HT-29 (cell line): ENCODE measurements at regions not wholly inside any gene's neighbourhood (a gene's known extent, or its start where the extent isn't known, plus 50 kb on each side); places are given as distances from the start of the nearest gene placed in this dataset.

Experiments
- DNase-seq: peaks from one replicate; pipeline ENCODE4 v3.0.0-alpha.2; 2015; ENCODE audit warnings: low spot score

DNA sequence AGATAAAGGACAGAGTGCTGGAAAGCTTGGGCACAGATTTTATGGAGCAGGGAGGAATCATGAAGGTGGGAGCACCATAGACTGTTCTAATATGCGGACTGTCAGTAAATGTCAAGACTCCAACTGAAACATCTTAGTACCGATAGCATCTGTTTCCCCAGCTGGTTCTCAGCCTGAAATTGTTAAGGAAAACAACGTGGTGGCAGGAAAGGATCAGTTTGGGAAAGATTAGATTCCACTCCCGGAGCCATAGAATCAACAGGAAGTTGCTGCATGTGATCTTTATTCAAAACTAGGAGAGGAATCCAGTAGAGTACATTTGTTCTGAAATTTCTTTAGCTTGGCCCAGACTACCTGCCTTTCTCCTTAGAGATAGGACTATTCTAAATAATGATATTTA is 559.1 kb downstream of the CSNK1G3 start:
- no peak for DNase-seq

DNA sequence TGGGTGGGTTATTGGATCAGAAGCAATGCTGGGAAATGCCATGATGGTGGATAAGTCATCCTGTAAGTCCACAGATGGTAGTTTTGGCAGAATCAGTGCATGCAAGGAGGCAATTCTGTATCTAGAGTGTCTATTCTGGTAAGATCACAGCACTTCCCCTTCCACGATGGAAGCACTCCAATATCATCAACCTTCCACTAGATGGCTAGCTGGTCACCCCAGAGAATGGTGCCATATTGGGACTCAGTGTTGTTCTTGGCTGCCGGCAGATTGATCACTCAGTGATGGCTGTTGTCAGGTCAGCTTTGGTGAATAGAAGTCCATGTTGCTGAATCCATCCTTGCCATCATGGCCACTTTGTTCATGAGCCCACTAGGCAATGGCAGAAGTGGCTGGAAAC is 553.5 kb downstream of the CSNK1G3 start:
- no peak for DNase-seq

DNA sequence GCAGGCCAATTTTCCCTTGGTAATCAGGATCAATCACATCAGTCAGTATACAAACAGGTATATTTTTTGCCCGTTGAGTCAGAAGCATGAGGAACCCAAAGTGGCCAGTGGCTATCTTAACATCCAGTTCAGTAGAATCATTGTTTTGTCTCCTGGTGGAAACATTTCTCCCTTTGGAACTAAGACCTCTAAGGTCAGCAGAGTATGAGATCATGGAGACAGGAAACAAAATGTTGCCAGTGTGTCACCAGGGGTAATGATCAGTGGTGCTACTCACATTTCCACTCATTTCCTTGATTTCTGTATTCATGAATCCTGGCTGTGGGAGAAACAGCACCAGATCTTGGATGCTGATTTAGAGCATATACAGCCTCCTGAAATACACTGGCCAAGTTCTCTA is 553.0 kb downstream of the CSNK1G3 start:
- no peak for DNase-seq

DNA sequence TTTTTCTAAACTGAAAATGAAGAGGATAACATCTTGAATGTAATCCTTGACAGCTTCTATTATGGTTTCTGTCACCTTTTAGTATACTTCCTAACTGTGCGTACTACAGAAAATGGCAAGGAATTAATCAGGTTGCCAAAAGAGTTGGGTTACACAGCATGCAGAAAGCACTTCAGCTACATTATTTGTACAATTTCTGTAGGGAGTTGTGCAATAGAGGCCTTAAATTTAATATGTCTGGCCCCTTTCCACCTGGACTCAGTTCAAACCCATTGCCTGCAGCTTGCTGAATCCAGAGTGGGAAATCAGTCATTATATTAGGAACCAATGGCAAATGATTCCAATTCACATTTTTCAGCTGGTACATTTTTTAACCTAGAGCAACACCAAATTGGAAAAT is 549.7 kb downstream of the CSNK1G3 start:
- no peak for DNase-seq

DNA sequence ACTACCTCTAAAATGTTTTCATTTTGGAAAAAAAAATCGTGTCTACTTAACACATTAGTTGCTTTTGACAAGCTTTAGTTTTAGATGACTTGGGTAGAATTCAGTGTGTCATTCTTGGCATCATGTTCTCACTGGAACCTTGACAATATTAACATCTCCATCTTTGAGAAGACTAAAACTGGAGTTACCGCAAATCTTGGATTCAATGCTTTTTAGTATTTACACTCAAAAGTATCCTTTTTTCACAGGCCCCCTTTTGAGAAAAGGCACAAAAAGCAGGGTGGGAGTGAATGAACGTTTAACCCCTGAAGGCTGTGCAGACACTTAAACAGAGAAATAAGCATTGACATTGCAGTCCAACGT is 549.1 kb downstream of the CSNK1G3 start:
- no peak for DNase-seq

DNA sequence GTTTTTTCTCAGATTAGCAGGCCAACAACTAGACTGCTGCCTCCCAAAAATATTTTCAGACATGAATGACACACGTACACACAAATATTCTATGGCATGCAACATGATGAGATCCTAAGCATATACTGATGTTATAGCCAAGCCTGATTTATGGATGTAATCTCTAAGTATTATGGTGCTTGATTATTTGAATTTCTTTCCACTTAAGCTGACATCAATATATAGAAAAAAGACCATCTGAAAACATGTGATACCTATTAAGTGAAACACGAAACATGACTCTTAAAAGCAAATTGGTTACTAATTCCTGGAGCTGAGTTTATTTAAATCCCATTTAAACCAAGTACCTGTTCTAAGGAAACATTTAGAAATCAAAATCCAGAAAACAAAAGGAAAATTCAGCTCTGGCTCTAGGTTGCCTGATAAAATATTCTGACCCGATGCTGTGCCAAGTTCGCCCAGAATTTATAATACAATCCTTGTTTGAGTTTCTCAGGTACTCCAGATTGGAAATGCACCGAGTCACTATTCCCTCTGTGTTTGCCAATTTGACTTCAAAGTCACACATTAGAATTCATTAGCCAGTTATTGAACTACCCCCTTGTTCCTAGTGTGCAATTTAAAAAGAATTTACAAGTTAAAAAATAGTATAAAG is 548.6 kb downstream of the CSNK1G3 start:
- no peak for DNase-seq

DNA sequence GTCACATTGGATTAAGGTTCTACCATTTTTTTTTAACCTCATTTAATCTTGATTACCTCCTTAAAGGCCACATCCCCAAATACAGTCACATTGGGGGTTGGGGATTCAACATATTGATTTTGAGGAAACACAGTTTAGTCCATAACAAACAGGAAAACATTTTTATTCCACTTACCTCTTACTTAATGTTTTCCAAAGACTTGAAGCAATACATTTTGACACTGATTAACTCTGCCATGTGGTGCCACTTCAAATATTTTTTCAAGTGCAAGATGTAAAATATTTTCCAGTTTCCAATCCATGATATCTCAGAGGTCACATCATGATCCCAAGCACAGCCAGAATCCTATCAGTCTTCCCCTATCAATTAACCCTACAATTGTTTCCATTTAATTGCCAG is 548.0 kb downstream of the CSNK1G3 start:
- no peak for DNase-seq

DNA sequence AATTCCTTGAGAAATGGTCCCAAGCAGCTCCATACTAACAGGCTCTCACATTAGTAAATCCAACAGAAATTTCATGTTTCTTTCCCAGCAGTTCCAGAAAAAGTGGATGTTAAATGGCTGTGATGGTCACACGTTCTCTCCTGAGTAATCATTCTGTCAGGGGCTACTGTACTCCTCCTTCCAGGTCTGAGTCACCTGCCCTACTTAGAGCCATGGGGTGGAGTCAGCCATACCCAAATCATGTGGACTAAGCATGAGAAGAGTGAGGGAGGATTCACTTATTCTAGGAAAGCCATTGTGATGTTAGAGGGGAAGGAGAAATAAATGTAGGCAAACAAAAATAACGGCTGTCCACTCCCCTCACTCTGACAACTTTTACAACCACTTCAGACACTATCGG is 547.2 kb downstream of the CSNK1G3 start:
- DNase-seq = no peak

DNA sequence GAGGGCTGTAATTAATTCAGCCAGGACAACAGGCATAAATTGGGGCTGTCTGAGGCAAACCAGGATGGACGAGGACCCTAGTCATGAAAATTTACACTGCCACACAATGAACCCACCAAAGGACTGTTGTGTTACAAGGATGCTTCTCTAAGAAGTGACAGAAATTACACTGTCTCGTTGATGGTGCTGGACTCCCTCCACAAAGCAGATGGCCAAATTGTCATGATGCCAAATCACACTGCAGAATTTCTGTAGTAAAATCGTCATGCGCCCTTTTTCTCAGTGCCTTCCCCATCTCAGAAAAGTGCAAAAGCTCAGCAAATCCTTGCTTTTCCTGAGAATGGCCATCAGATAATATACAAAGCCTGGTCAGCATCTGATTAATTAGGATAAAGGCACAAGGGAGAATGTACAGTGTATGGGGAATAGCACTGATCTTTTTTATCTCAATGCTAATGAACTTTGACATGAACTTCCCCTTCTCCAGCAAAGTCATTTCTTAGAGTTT is 545.8 kb downstream of the CSNK1G3 start:
- no peak for DNase-seq

DNA sequence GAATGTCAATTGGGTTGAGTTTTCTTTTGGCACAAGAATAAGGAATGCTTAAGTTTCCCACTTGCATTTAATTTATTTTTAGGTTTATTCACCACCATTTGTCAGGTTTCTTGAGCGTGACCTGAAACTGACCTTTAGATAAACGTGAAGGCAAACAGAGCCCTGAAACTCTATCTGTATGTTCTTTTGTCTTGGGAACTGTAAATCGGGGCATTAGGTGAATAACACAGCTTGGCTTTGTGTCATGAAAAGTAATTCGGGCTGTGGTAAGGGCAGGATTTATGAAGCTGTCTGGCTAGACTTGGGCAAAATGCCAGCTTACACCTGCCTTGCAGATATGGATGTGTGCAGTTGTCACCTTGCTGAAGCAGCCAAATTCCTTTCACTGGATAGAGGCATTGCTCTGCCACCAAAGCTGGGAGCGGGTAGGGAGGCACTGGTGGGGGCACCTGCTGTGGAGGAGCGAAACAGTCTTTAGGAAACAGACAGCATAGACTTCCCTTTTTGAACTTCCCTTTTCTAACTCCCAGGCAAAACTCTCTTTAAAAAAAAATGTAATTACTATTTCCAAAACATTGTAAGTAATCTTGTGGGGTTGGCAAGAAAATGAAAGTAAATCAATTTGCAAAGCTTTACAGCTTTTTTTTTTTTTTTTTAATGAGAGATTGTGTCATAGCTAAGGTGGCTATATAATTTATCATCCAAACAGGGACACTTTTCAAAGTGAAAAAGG is 545.2 kb downstream of the CSNK1G3 start:
- DNase-seq = peak; percentile 89

DNA sequence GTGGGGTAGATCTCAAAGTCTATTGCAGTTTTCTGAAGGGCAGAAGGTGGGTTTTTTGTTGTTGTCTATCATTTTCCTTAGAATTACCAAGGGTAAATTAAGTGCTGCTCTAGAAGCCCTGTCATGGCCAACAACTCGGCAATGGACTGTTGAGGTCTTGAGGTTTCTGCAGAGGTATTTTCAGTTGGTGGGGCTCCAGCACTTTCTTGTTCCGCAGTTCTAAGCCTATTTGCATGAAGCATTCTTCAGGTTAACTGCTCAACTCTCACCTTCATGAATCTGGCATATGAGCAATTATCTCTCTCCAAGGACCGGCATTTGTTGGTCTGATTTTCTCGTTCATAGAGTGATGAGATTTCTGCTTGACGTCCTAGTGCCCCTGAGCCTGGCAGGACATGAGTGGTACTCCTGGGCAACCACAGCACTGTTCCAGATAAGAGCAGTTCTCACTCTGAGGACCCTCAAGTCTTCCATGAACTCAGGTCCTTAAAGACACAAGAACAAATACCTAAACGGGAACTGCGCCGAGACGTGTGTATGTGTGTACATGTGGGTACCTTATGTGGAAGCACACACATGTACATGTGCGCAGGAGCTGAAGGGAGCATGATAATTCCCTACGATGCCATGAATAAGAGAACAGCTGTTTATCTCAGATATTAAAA is 544.5 kb downstream of the CSNK1G3 start:
- peak; percentile 2 for DNase-seq

DNA sequence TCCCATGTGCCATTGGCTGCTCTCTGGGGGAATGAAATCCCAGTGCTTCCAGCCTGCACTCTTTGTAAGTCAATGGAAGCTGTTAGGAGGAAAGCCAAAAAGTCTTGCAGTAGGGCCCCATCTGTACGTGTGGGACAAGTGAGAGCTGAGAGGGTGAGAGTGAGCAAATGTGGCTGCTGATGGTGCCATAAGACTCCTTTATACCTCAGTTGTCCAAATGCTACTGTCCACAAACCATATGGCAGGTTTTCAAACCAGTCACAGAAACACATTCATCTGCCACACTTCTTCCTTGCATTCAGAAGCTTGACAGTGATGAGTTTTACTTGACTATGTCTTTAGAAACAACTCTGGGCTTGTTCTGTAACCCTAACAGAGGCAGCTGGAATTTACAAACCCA is 543.8 kb downstream of the CSNK1G3 start:
- no peak for DNase-seq

DNA sequence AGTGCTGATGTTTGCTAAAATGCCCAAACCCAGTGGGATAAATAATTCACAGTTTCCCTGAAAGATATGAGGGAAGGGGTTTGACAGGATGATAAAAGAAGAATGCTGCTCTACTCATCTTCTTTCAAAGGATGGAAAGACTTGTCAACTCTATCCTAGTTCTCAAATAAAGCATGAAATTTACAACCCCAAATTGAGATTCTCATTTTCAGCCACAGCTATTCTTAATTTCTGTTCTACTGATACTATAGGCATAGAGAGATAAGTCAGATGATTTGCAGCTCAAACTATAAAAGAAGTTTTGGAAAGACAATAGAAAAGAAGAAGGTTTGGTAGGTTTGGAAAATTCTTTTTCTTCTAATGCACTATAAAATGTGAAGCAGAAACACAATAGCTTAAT is 542.6 kb downstream of the CSNK1G3 start:
- DNase-seq = no peak

DNA sequence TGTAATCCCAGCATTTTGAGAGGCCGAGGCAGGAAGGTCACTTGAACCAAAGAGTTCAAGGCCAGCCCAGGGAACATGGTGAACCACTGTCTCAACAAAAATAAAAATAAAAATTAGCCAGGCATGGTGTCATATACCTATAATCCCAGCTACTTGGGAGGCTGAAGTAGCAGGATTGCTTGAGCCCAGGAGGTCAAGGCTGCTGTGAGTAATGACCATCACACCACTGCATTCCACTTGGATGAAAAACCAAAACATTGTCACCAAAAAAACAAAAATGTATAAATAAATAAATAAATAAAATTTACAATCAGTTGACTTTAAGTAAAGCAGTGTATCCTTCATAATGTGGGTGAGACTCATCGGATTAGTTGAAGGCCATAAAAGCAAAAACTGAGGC is 541.4 kb downstream of the CSNK1G3 start:
- DNase-seq = no peak

DNA sequence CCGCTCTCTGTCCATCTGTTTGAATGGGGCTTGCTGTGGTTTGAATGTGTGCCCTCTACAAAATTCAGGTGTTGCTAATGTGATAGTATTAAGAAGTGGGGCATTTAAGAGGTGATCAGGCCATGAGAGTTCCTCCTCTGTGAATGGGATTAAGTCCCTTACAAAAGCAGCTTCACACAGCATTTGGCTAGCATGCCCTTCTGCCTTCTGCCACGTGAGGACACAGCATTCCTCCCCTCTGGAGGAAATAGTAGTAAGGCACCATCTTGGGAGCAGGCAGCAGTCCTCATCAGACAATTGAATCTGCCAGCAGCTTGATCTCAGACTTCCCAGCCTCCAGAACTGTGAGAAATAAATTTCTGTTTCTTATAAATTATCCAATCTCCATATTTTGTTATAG is 540.2 kb downstream of the CSNK1G3 start:
- no peak for DNase-seq

DNA sequence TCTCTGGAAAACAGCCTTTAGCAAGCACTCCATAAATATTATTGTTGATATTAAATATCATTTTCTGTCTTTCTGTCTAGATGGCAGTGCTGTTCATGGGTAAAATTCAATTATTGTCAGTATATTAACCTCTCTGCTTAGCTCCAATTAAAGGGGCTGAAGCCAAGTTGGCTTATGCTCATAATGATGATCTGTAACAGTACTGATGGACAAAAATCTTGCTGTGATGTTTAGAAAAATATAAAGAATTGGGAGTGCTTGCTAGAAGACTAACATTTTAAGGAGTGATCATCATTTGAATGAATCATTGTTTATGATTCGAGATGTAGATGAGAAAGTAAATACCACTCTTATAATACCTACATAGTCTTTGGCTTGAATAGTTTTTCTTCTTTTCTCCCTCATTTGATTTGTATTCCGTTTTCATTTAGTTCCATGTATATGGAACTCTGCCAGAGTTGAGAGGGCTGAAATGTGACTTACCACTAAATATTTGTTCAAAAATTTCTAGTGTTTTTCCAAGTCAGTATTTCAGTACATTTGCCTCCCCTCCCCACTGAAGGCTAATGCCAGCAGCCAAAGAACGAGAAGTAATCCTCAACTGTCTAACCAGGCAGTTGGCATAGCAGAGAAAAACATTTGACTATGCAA is 538.3 kb downstream of the CSNK1G3 start:
- no peak for DNase-seq

DNA sequence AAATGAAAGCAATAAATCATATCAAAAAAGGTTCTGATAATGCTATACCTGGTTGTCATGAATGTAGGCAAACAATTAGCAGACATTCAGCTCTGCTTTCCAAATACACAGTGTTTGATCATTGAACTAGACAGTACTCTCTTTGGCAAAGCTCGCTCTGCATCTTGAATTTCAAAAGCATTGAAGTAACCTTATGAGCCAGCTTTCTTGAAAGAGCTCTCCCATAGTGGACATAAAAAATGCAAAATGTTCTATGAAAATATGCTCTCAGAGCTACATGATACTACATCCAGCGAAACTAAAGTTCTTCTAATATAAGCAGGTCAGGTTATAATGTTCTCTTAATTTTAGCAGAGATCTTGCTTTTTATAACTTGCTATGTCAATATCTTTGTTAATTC is 533.4 kb downstream of the CSNK1G3 start:
- no peak for DNase-seq

DNA sequence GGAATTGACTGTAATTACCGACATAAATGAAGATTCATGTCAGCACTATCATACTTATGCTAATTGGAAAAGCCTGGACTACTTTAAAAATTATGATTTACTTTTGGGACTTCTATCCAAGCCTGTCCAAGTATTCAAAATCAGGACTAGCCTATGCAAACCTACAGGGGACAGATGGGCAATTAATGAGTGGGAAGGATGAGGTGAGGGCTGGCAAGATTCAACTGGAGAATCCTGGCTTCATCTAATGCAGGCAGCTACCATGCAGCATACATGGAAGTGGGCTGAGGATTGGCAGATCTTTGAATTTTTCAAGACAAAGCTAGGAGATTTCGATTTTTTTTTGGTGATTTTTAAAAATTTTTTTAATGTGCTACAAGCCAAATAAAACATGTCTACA is 532.6 kb downstream of the CSNK1G3 start:
- no peak for DNase-seq

DNA sequence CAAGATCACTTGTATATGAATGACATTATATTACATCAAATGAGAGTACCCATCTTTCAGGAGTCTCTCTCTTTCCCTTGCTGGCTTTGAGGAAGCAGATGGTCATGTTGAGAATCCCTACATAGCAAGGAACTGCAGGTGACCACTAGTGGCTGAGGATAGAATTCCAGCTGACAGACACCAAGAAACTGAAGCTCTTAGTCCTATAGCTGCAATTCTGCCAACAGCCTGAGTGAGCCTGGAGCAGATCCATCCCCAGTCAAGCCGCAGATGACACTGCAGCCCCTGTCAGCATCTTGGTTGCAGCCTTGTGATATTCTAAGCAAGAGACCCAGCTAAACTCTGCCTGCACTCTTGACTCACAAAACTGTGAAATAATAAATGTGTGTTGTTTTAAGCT is 531.5 kb downstream of the CSNK1G3 start:
- DNase-seq = peak; percentile 81

DNA sequence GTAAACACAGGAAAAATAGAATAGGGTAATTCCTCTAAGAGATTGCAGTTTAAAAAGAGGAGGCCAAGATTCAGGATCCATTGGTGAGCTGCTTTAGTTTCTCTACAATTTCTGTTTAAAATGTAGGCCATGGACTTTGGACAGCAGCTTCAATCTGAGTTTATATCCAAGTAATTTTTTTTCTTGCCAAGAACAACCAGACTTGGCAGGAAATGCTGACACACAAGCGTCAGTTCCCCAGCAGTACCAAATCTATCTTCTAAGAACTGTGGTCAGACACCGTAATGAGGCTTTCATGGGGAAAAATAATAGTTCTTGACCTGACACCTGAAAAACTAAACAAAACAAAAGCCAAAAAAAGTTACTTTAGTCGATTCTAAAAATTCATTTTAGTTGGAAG is 528.8 kb downstream of the CSNK1G3 start:
- no peak for DNase-seq

DNA sequence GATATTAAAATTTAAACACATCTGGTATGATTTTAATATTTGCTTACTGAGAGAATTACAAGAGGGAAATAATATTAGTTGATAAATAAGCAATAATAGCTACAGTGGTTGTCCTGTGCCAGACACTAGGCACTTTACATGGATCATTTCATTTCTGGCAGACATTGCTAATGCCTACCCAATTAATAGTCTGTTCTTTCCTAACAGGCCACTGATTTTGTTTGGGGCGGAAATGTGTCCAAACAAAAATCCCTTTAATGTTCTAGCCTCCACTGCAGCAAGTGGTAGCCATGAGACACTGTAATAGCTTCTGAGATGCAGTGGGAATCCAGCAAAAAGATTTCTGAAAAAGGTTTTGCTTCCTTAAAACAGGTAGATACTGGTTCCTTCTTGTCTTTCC is 527.4 kb downstream of the CSNK1G3 start:
- no peak for DNase-seq

DNA sequence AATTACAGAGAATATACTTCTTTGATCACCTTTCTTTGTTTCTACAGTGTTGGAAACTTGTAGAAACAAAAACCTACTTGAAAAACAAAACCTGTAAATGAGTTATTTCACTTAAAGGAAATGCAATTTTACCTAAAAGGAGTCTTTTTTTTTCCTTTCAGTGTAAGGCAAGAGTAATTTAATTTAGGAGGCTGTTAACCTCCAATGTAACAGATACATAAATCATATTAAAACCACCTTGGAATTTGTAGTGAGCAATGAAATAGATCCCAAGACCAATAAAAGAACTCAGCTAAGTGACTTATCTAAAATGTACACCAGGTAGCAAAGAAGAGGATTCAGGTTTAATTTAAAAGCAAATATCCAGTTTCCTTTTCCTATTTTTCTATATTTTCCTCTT is 524.8 kb downstream of the CSNK1G3 start:
- DNase-seq = no peak
